H1 (cell line): ENCODE measurements at regions not wholly inside any gene's neighbourhood (a gene's known extent, or its start where the extent isn't known, plus 50 kb on each side); places are given as distances from the start of the nearest gene placed in this dataset.

Experiments
- CTCF ChIA-PET: fragments of 300-600 bp; sonication (Branson Sonifier 250); formaldehyde crosslinking; loops from one replicate; lab custom pipeline; 2021; ENCODE audit not compliant: partially characterized antibody; lab: Charles Lee
- POLR2A ChIA-PET: fragments of 300-600 bp; sonication (Branson Sonifier 250); formaldehyde crosslinking; loops from one replicate; lab custom pipeline; 2021; ENCODE audit warnings: inconsistent platforms; ENCODE audit not compliant: partially characterized antibody; lab: Charles Lee
- DNase-seq, 2 experiments: peaks; one replicate each; pipeline versions ENCODE4 v3.0.0 to v3.0.0-alpha.2; 2010 to 2022; ENCODE audit warnings: low spot score in 2 of 2, low read depth in 1 of 2, mixed read lengths in 1 of 2
- FAIRE-seq: peaks from 2 replicates; lab custom pipeline; 2011; peaks lifted over from hg19 to GRCh38; lab: Jason Lieb, UNC
- H2AFZ ChIP-seq: 2 replicates; pipeline ENCODE4 v1.8.1; 2012; ENCODE audit warnings: low read length, inconsistent platforms
- H2AK5ac ChIP-seq: 2 replicates; pipeline ENCODE4 v1.6.1; 2013; ENCODE audit warnings: low read depth, low read length
- H2BK120ac ChIP-seq: replicated peaks from 2 replicates; pipeline ENCODE3; 2013; ENCODE audit warnings: low read depth, low read length, inconsistent platforms
- H2BK12ac ChIP-seq: 2 replicates; pipeline ENCODE4 v1.6.1; 2013; ENCODE audit warnings: low read depth, low read length
- H2BK15ac ChIP-seq: 2 replicates; pipeline ENCODE4 v1.6.1; 2013; ENCODE audit warnings: low read length
- H2BK20ac ChIP-seq: 2 replicates; pipeline ENCODE4 v1.6.1; 2013; ENCODE audit warnings: low read length
- H2BK5ac ChIP-seq: 2 replicates; pipeline ENCODE4 v1.6.1; 2013; ENCODE audit warnings: low read depth, low read length
- H3K14ac ChIP-seq: 2 replicates; pipeline ENCODE4 v1.6.1; 2013; ENCODE audit warnings: inconsistent platforms; ENCODE audit not compliant: insufficient read length
- H3K18ac ChIP-seq: 2 replicates; pipeline ENCODE4 v1.6.1; 2013; ENCODE audit warnings: low read length; ENCODE audit errors: extremely low read depth
- H3K23ac ChIP-seq: 2 replicates; pipeline ENCODE4 v1.6.1; 2013; ENCODE audit warnings: inconsistent platforms; ENCODE audit not compliant: insufficient read length
- H3K23me2 ChIP-seq: 2 replicates; pipeline ENCODE4 v1.6.1; 2013; ENCODE audit warnings: low read depth, low read length
- H3K27ac ChIP-seq: 2 replicates; pipeline ENCODE4 v1.6.1; 2011; ENCODE audit warnings: low read depth, low read length, inconsistent platforms
- H3K27me3 ChIP-seq, 4 experiments: replicated peaks in 1 of 4; 1 replicate in 1 of 4; 2 replicates in 3 of 4; pipeline versions ENCODE4 v1.6.1 to v1.8.1; 2011 to 2013; ENCODE audit warnings: low read length in 3 of 4, mild to moderate bottlenecking in 3 of 4, inconsistent platforms in 2 of 4, mixed read lengths in 2 of 4, moderate library complexity in 1 of 4; ENCODE audit not compliant: control insufficient read depth in 3 of 4, insufficient read depth in 3 of 4; ENCODE audit errors: extremely low read depth in 1 of 4
- H3K36me3 ChIP-seq, 4 experiments: 2 replicates each; pipeline versions ENCODE4 v1.6.1 to v1.8.1; 2011 to 2013; ENCODE audit warnings: mild to moderate bottlenecking in 4 of 4, low read length in 3 of 4, moderate library complexity in 2 of 4, control low read depth in 1 of 4, inconsistent platforms in 1 of 4; ENCODE audit not compliant: insufficient read depth in 4 of 4, control insufficient read depth in 2 of 4
- H3K4ac ChIP-seq: replicated peaks from 2 replicates; pipeline ENCODE3; 2013; ENCODE audit warnings: low read length, low read depth, mixed read lengths, inconsistent platforms; ENCODE audit not compliant: insufficient read length
- H3K4me1 ChIP-seq, 4 experiments: replicated peaks in 1 of 4; 1 replicate in 1 of 4; 2 replicates in 3 of 4; pipeline versions ENCODE4 v1.6.1 to v1.8.1; 2011 to 2013; ENCODE audit warnings: low read length in 3 of 4, inconsistent platforms in 2 of 4, mixed read lengths in 1 of 4; ENCODE audit not compliant: insufficient read depth in 4 of 4, control insufficient read depth in 3 of 4
- H3K4me2 ChIP-seq, 2 experiments: 2 replicates each; pipeline versions ENCODE4 v1.6.1 to v1.8.1; 2011 to 2013; ENCODE audit warnings: low read depth in 2 of 2, low read length in 2 of 2, control low read depth in 1 of 2, inconsistent platforms in 1 of 2, mild to moderate bottlenecking in 1 of 2; ENCODE audit not compliant: insufficient read depth in 1 of 2
- H3K4me3 ChIP-seq, 4 experiments: fragments of 200-600, 300-600 bp in 1 of 4; sonication (generic), shearing (Covaris generic), sonication (Bioruptor Twin) in 1 of 4; 2 replicates each; pipeline versions ENCODE4 v1.5.1 to v1.8.1; 2011 to 2016; ENCODE audit warnings: low read length in 4 of 4, low read depth in 3 of 4, control low read depth in 2 of 4, inconsistent platforms in 2 of 4, mild to moderate bottlenecking in 2 of 4, mixed read lengths in 1 of 4, moderate library complexity in 1 of 4; ENCODE audit not compliant: insufficient read depth in 2 of 4; ENCODE audit errors: extremely low read depth in 1 of 4
- H3K56ac ChIP-seq: replicated peaks from 2 replicates; pipeline ENCODE3; 2013; ENCODE audit warnings: low read depth, mild to moderate bottlenecking, mixed read lengths, low read length, inconsistent platforms; ENCODE audit not compliant: insufficient read length
- H3K79me1 ChIP-seq: 2 replicates; pipeline ENCODE4 v1.6.1; 2013; ENCODE audit warnings: low read depth, low read length, control low read depth
- H3K79me2 ChIP-seq, 2 experiments: 2 replicates each; pipeline versions ENCODE4 v1.6.1 to v1.8.1; 2012 to 2013; ENCODE audit warnings: low read length in 2 of 2, mild to moderate bottlenecking in 2 of 2, inconsistent platforms in 1 of 2; ENCODE audit not compliant: insufficient read depth in 2 of 2, control insufficient read depth in 1 of 2
- H3K9ac ChIP-seq, 4 experiments: replicated peaks in 1 of 4; 1 replicate in 1 of 4; 2 replicates in 3 of 4; pipeline versions ENCODE4 v1.6.1 to v1.8.1; 2011 to 2013; ENCODE audit warnings: low read depth in 3 of 4, low read length in 3 of 4, control low read depth in 2 of 4, mild to moderate bottlenecking in 2 of 4, moderate library complexity in 2 of 4, inconsistent platforms in 1 of 4; ENCODE audit errors: extremely low read depth in 1 of 4
- H3K9me3 ChIP-seq, 2 experiments: 2 replicates each; pipeline versions ENCODE4 v1.6.1 to v1.8.1; 2012 to 2013; ENCODE audit warnings: mild to moderate bottlenecking in 2 of 2, moderate library complexity in 2 of 2, control low read depth in 1 of 2, inconsistent platforms in 1 of 2, low read depth in 1 of 2, low read length in 1 of 2, mixed read lengths in 1 of 2; ENCODE audit not compliant: insufficient read depth in 2 of 2
- H4K20me1 ChIP-seq, 2 experiments: replicated peaks in 1 of 2; 2 replicates each; pipeline versions ENCODE3 to v1.8.1; 2011 to 2013; ENCODE audit warnings: inconsistent platforms in 2 of 2, low read length in 2 of 2, mild to moderate bottlenecking in 1 of 2; ENCODE audit not compliant: insufficient read depth in 2 of 2, control insufficient read depth in 1 of 2
- H4K5ac ChIP-seq: 2 replicates; pipeline ENCODE4 v1.6.1; 2013; ENCODE audit warnings: low read length, low read depth, mixed read lengths, inconsistent platforms; ENCODE audit not compliant: insufficient read length
- H4K8ac ChIP-seq: 2 replicates; pipeline ENCODE4 v1.8.0; 2013; ENCODE audit warnings: mild to moderate bottlenecking, moderate library complexity, low read length, inconsistent platforms; ENCODE audit not compliant: insufficient read depth; ENCODE audit errors: extremely low read depth
- H4K91ac ChIP-seq: replicated peaks from 2 replicates; pipeline ENCODE3; 2013; ENCODE audit warnings: low read length, mixed read lengths, inconsistent platforms; ENCODE audit not compliant: insufficient read length
- CREB1 ChIP-seq: IDR thresholded peaks from 2 replicates; pipeline ENCODE4 v1.6.1; 2012; ENCODE audit warnings: inconsistent platforms
- EP300 ChIP-seq, 2 experiments: IDR thresholded peaks; 1 replicate in 1 of 2; 2 replicates in 1 of 2; pipeline ENCODE4 v1.6.1; 2011 to 2012; ENCODE audit warnings: low read depth in 2 of 2, low read length in 2 of 2, mild to moderate bottlenecking in 2 of 2, borderline replicate concordance in 1 of 2, inconsistent platforms in 1 of 2, moderate library complexity in 1 of 2
- EZH2 ChIP-seq: fragments of 200-600 bp; sonication (generic); IDR thresholded peaks from 2 replicates; pipeline ENCODE4 v1.7.1; 2012; ENCODE audit warnings: low read depth, mild to moderate bottlenecking, moderate library complexity, low read length, inconsistent platforms; ENCODE audit not compliant: severe bottlenecking
- GABPA ChIP-seq: IDR thresholded peaks from 2 replicates; pipeline ENCODE4 v1.6.1; 2011; ENCODE audit warnings: mild to moderate bottlenecking, low read length, moderate library complexity, borderline replicate concordance; ENCODE audit not compliant: insufficient read depth
- JUND ChIP-seq: IDR thresholded peaks from 2 replicates; pipeline ENCODE4 v1.6.1; 2011; ENCODE audit warnings: mild to moderate bottlenecking, improper control_type of control experiment, low read length
- RBBP5 ChIP-seq: IDR thresholded peaks from 2 replicates; pipeline ENCODE4 v1.7.1; 2012; ENCODE audit warnings: low read depth, mild to moderate bottlenecking, inconsistent platforms, low read length, moderate library complexity, borderline replicate concordance
- SIX5 ChIP-seq: IDR thresholded peaks from 2 replicates; pipeline ENCODE4 v1.6.1; 2011; ENCODE audit warnings: mild to moderate bottlenecking, low read depth, low read length
- SP1 ChIP-seq: IDR thresholded peaks from 2 replicates; pipeline ENCODE4 v1.6.1; 2011; ENCODE audit warnings: low read depth, low read length
- SRF ChIP-seq: IDR thresholded peaks from 2 replicates; pipeline ENCODE4 v1.6.1; 2011; ENCODE audit warnings: mild to moderate bottlenecking, low read depth, low read length, moderate library complexity
- WGBS, 2 experiments: shearing (Covaris generic) in 1 of 2; methylation state at CpG; one replicate each; pipeline versions ENCODE4 v1.1.6 to v1.1.7; 2013 to 2015; ENCODE audit warnings: low lambda C conversion rate in 2 of 2, mixed read lengths in 2 of 2, inconsistent platforms in 1 of 2, low coverage in 1 of 2, missing lambda C conversion rate in 1 of 2; ENCODE audit not compliant: insufficient replicate concordance in 2 of 2, insufficient coverage in 1 of 2, insufficient read length in 1 of 2; ENCODE audit errors: extremely low coverage in 1 of 2, missing lambda C conversion rate in 1 of 2; 5-methylcytosine and 5-hydroxymethylcytosine counted together

DNA sequence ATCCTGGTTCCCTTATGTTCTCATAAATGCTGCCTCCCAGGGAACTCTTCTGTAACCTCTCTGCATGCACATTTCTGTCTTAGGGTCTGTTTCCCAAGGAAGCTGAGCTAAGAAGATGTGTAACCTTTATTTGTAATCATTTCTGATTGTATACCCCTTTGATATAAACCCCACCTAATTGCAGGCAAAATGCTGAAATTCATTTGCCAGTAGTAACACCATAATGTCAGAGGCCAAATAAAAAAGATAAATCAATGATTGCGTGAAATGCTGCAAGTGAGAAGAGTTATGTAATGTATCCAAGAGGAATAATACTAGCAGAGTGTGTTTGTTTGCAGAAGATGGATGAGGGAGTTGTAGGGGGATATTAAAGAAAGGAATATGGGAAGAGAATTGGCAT, 822.6 kb upstream of the GRAMD2B start:
- H3K4me2 ChIP-seq = no peak overlapping the region
- H2AK5ac ChIP-seq = no peak overlapping the region
- no peak overlapping the region for H3K14ac ChIP-seq
- H2BK12ac ChIP-seq = no peak overlapping the region
- H4K20me1 ChIP-seq = no peaks in the 10 kb centered on the region
- H3K9ac ChIP-seq = no peak overlapping the region
- H3K36me3 ChIP-seq = no peaks in the 10 kb centered on the region
- H3K4me1 ChIP-seq = no peaks in the 10 kb centered on the region
- H3K27ac ChIP-seq = no peak overlapping the region
- no peak overlapping the region for H3K4me3 ChIP-seq
- H2AFZ ChIP-seq = no peak overlapping the region
- TF ChIP-seq SP1 (no peak), SIX5 (no peak), RBBP5 (no peak), GABPA (no peak), EP300 (IDR thresholded peaks at IDR 0.05; ENCODE audit: borderline replicate concordance in 1 of 2, low read depth in 2 of 2, low read length in 2 of 2) (no peak), SRF (no peak), CREB1 (no peak), EZH2 (no peak), JUND (no peak)
- H3K79me2 ChIP-seq = no peaks in the 10 kb centered on the region
- no peak overlapping the region for H3K23ac ChIP-seq
- no peak overlapping the region for H4K8ac ChIP-seq
- no peak overlapping the region for H2BK5ac ChIP-seq
- no peak overlapping the region for H2BK15ac ChIP-seq
- H3K27me3 ChIP-seq = no peaks in the 10 kb centered on the region
- no peak overlapping the region for H2BK20ac ChIP-seq
- no peak overlapping the region for H3K18ac ChIP-seq
- no peak for DNase-seq
- H4K91ac ChIP-seq = no peak overlapping the region
- no peak overlapping the region for H3K4ac ChIP-seq
- no peaks in the 10 kb centered on the region for H3K79me1 ChIP-seq
- no peak overlapping the region for H2BK120ac ChIP-seq
- POLR2A ChIA-PET = no interaction called here
- no peak overlapping the region for H3K56ac ChIP-seq
- CTCF ChIA-PET = no interaction called here
- no peaks in the 10 kb centered on the region for H3K23me2 ChIP-seq
- H3K9me3 ChIP-seq = no peaks in the 10 kb centered on the region
- no peak for FAIRE-seq
- H4K5ac ChIP-seq = no peak overlapping the region
- 91% methylated on average over 1 of the region's 1 CpG; no CpG with 5 or more reads in 1 of the 2 experiments for WGBS, 2 experiments
